Gastroesophageal sphincter (tissue), 3 donors: ENCODE measurements at regions not wholly inside any gene's neighbourhood (a gene's known extent, or its start where the extent isn't known, plus 50 kb on each side); places are given as distances from the start of the nearest gene placed in this dataset.

ENCODE experiments used
- EP300 ChIP-seq: sonication (generic); formaldehyde crosslinking; IDR thresholded peaks from one replicate; pipeline ENCODE4 v1.6.1; 2017; ENCODE audit warnings: antibody characterized with exemption, mild to moderate bottlenecking
- POLR2A ChIP-seq, 2 donors: fragments of 450-650 bp; IDR thresholded peaks; one replicate each; pipeline ENCODE4 v1.6.1; 2017; ENCODE audit warnings: antibody characterized with exemption in 2 of 2, mild to moderate bottlenecking in 2 of 2, moderate library complexity in 1 of 2
- POLR2AphosphoS5 ChIP-seq: sonication (generic); formaldehyde crosslinking; IDR thresholded peaks from one replicate; pipeline ENCODE4 v1.6.1; 2017; ENCODE audit warnings: antibody characterized with exemption
- TF ChIP-seq, protein P1 (sequence below), 4 experiments: fragments of 200-600 bp in 2 of 4; fragments of 450-650 bp in 2 of 4; sonication (generic) in 1 of 4; IDR thresholded peaks; one replicate each; pipeline ENCODE4 v1.5.1; 2017 to 2019; ENCODE audit warnings: antibody characterized with exemption in 4 of 4, mild to moderate bottlenecking in 2 of 4, moderate library complexity in 2 of 4

GRCh38 chr3:5304188-5304587 is 116.7 kb downstream of the EDEM1 start:
- TF ChIP-seq, protein P1, sequence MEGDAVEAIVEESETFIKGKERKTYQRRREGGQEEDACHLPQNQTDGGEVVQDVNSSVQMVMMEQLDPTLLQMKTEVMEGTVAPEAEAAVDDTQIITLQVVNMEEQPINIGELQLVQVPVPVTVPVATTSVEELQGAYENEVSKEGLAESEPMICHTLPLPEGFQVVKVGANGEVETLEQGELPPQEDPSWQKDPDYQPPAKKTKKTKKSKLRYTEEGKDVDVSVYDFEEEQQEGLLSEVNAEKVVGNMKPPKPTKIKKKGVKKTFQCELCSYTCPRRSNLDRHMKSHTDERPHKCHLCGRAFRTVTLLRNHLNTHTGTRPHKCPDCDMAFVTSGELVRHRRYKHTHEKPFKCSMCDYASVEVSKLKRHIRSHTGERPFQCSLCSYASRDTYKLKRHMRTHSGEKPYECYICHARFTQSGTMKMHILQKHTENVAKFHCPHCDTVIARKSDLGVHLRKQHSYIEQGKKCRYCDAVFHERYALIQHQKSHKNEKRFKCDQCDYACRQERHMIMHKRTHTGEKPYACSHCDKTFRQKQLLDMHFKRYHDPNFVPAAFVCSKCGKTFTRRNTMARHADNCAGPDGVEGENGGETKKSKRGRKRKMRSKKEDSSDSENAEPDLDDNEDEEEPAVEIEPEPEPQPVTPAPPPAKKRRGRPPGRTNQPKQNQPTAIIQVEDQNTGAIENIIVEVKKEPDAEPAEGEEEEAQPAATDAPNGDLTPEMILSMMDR (IDR thresholded peaks at IDR 0.05) = no peak
- TF ChIP-seq POLR2AphosphoS5 (no peak), EP300 (no peak), POLR2A (IDR thresholded peaks at IDR 0.05) (no peak)
